ENCODE measurements at regions not wholly inside any gene's neighbourhood (a gene's known extent, or its start where the extent isn't known, plus 50 kb on each side); places are given as distances from the start of the nearest gene placed in this dataset.
"Not testable (repeated sequence)": the region's sequence is repeated elsewhere in the genome, so short reads cannot be mapped to it uniquely, and the experiment has no call there.

DNA sequence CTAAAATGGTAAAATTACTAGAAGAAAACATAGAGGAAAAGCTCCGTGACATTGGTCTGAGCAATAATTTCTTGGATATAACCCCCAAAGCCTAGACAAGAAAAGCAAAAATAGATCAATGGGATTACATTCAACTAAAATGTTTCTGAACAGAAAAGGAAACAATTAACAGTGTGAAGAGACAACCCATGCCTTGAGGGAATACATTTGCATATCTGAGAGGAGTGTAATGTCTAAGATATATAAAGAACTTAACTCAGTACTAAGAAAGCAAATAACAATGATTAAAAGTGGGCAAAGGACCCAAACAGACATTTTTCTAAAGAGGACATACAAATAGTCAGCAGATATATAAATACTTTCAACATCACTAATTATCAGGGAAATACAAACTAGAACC lies 206.2 kb downstream of the VAPA start:
- no peak for DNase-seq (ENCODE audit: low read depth in 2 of 2)

DNA sequence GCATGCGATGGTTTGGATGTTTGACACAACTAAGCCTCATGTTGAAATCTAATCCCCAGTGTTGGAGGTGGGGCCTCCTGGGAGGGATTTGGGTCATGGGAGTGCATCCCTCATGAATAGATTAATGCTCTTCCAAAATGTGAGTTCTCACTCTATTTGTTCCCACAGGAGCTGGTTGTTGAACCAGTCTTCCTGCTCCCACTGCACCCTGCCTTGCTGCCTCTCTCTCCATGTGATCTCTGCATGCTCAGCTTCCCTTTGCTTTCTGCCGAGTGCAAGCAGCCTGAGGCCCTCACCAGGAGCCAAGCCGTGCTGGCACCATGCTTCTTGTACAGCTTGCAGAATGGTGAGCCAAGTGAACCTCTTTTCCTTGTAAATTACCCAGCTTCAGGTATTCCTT lies 206.8 kb downstream of the VAPA start:
- DNase-seq (ENCODE audit: low read depth in 2 of 2): no peak

DNA sequence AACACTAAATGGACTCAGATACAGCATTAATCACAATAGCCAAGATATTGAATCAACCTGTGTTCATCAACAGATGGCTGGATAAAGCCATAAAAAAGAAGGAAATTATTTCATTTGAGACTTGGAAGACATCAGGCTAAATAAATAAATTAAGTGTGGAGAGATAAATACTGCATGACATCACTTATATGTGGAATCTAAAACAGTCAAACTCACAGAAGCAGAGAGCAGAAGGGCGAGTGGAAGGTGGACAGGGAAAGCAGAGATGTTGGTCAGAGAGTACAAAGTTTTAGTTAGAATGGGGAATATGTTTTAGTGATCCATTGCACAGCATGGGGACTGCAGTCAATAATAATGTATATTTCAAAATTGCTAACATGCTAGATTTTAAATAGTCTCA lies 207.2 kb downstream of the VAPA start:
- DNase-seq (ENCODE audit: low read depth in 2 of 2): no peak

DNA sequence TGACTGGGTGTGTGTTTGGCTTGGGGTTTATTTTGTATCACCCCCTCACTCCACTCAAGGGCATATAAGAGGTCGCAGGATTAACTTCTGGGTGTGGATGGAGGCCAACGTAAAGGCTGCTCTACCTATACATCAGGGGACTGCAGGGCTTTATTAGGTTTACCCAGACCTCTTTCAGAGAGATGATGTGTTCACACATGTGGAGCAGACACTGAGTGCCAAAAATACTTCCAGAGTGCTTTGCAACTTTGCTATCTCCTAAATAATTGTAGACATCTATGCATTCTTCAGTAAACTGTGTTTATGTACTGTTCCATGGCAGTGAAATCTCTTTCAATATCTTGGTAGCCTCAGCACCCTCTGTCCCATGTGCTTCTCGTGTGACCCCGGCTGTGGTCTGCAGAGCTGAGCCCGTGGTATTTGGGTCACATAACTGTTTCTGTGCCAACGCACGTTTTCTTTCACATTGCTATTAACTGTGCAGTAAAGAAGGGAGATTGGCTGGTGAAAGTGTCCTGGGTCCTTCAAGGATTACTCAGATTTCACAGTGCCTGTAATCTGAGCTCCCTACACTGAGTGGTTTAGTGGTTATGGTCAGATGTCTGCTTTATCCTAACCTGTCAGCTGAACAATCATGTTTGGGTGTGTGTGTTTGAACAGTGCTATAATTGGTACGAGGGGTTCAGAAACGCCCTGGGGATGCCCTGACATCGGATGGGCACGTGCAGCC lies 208.1 kb downstream of the VAPA start:
- DNase-seq (ENCODE audit: low read depth in 2 of 2): no peak

DNA sequence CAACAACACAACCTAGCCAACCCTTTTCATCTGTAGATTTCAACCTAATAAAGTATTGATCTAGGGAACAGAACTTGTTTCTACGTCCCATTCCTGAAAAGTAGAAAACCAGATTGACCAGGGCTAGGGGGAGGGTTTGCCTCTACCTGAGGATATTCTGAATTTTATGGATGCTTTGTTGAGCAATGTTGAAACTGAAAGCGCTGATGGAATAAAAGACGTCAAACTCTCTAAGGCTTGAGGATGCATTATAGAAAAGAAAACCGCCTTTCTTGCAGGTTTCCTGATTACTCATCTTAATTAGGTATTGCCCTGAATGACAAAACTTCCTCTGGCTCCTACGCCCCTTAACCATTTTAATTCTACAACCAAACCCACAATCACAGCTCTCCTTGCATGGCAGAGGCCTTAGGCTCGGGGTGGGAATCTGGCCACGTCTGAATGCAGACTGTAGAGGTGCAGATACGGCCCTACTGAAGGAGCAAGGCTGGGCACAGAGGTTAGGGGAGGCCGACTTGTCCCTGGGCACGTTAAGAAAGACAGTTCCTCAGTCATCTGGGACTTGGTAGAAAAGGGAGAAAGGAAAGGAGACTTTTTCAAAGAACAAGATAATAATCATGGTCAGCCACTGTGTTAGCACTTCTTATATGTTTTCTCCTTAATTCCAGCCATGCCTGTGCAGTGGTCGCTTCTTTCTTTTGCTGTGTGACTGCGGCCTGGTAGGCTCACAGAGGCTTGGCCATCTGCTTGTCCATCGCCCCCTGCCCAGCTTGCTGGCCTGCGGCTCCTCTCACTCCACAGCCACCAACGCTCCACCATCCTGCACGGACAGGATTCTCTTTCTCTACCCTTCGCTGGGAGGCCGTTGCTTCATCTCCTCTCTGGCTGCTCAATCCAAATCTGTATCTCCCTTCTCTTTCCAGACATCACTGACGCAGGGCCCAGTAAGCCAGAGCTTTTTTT lies 209.5 kb downstream of the VAPA start:
- no peak for DNase-seq (ENCODE audit: low read depth in 2 of 2)

DNA sequence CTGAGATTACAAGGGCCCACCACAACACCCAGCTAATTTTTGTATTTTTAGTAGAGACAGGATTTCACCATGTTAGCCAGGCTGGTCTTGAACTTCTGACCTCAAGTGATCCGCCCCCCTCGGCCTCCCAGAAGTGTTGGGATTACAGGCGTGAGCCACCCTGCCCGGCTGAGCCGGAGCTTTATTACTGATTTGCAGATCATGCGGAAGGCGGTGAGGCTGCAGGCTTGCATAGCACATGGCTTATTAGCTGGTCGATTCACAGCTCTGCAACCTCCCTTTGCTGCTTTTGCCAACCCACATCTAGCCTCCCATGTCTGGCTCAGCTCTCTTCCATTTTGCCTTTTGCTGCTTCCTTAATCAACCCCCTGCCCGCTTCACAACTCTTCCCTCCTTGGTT lies 210.3 kb downstream of the VAPA start:
- DNase-seq (ENCODE audit: low read depth in 2 of 2): no peak

DNA sequence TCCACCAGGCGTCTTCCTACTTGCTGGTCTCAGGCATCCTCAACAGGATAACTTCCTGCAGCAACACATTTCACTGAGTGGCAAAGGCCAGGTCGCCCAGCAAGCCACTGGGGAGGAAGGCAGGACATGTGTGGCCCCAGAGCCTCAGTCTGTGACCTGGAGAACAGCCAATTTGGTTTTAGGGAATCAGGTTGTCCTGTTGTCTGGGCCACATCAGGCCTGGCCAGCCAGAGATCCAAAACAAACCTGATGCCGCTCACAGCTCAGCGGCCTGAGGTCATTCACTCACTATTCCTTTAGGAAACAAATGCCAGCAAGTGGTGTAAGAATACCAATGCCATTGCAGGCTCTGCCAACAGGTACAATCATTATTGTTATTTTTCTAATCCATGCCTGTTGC lies 210.7 kb downstream of the VAPA start:
- no peak for DNase-seq (ENCODE audit: low read depth in 2 of 2)

DNA sequence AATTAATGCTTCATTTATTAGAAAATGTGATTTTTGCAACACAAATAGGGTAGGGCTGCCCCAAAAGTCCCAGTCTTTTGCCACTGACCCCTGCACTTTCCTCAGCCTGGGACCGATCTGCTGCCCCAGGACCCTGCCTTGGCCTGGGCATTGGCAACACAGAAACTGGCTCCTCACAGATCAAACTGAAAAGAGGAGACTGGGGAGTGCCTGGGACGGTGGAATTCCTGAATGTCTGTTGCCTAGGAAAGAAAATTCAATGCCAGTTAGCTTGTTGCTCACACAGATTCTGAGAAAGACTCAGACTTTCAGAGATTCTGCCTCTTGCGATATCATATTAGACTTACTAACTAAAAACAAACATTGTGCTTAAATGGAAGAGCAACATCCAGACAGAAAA lies 211.2 kb downstream of the VAPA start:
- no peak for DNase-seq (ENCODE audit: low read depth in 2 of 2)

DNA sequence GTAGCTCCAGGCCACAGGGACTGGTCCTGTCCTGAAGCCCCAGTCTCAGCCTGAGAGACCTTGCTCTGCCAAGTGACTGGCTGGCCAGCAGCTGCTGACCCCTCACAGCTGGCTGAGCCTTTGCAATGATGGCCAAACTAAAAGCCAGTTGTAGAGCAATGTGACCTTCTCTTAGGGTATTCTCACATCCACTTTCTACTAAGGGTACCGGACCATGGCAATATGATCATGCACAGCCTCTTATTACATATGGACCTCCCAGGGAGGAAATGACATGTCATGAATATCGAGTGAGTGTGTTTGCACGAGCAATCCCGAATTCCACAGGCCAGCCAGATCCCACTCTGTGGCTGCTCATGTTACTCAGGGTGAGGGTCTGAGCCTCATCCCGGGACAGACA lies 213.9 kb downstream of the VAPA start:
- no peak for DNase-seq (ENCODE audit: low read depth in 2 of 2)

DNA sequence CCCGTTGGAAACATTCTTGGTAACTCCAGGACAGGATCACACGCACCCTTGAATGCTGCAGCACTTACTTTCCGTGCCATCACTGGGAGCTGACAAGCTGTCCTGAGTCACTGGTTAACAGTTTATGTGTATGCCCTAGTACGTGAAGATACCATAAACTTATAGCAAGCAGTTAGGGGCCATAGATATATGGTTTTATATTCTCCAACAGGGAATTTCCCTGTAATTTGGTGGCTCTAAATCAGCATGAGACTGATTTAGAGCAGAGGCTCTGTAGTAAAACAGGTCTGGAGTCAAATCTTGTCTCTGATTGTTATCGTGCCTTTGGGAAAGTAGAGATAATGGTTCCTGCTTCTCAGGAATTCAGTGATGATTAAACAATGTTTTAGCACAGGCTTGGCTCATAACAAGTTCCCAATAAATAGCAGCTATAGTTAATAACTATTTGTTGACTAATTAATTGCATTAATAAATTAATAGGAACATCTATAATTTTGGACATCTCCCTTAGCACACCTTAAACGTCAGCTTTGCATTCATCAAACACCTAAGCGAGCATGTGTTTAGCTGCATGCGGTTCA lies 215.2 kb downstream of the VAPA start:
- DNase-seq (ENCODE audit: low read depth in 2 of 2): no peak

DNA sequence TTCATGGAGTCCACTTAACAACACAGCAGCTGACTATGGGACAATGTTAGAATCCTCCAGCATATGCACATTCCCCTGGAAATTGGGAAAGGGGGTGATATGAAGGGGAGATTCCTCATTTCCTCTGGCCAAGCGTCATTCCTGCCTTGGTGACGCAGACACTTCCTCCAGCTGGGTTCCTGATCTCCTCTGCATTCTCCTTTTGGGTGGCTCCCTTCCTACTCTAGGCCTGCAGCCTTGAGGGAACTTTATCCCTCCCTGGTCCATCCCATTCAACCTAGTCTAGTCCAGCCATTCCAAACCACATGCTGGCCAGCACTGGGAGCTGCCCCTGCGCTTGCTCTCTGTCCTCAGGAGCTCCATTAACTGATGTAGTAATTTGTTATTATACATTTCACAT lies 216.8 kb downstream of the VAPA start:
- no peak for DNase-seq (ENCODE audit: low read depth in 2 of 2)

DNA sequence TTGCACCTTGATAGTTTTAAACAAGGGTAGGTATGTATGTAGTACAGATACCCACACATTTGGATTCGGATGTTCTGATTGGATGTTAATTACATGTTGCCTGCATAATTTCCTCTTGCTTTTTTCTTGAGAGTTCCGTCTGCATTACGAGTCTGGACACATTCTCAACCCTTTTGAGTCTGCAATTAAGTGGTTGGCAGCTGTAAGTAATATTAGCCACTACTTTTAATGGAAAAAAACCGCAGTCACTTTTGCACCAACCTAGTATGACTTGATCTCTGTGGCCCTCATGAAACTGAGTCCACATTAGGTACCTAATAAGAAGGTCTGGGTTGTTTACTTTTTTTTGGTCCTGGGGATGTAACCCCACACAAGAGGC lies 217.3 kb downstream of the VAPA start:
- no peak for DNase-seq (ENCODE audit: low read depth in 2 of 2)

DNA sequence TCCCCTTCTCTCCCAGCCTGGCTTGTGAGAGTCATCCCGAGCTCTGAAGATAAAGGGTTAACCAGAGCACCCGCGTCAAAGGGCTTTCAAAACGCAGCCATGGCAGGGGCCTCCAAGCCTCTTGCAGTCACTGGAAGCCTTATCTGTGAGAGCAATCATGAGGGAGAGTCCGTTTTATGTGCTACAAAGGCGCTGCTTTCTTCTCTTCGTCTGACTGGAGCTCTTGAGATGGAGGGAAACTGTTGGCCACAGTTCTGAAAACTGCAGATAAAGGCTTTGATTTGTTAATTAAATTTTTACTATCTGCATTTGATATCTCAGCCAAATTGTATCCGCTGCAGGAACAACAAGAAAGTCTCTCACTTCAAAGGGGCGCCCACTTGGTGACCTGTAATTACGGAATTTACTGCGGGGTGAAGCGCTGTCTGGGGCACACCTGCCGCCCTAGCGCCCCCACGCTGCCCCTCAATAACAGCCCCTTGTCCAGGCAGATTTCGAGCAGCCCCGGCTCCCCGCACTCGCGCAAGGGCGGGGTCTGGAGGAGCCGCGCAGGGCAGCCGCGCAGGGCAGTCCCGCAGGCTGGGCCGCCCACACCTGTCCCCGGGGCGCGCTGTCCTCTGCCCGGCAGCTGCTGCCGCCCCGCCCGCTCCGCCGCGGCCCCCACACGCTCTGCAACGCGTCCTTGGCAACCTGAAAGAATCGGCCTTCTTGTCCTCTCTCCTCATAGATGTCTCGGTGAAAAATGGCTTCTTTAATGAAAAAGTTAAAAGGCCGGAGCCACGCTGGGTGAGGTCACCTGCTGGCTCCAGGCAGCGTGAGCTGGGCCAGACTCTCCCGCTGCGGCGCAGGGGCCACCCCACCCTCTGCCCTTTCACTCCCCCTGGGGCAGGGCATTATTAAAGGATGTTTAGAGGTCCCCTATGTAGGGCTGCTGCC lies 217.9 kb downstream of the VAPA start:
- DNase-seq (ENCODE audit: low read depth in 2 of 2): no peak

DNA sequence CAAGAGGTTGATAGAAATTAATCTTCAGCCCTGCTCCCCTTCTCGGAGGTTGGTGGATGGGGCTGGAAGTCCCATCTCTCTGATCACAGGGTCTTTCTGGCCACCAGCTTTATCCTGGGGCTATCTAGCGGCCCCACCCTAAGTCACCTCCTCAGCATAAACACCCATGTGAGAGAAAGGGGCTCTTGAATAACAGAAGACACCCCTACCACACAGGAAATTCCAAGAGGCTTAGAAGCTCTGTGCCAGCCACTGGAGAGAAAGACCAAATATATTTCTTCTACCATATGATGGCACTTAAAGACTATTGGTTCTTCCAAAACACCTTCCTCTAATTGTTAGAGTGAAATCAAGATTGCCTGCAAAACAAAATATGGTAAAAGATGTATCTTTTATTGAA lies 219.7 kb downstream of the VAPA start:
- no peak for DNase-seq (ENCODE audit: low read depth in 2 of 2)

DNA sequence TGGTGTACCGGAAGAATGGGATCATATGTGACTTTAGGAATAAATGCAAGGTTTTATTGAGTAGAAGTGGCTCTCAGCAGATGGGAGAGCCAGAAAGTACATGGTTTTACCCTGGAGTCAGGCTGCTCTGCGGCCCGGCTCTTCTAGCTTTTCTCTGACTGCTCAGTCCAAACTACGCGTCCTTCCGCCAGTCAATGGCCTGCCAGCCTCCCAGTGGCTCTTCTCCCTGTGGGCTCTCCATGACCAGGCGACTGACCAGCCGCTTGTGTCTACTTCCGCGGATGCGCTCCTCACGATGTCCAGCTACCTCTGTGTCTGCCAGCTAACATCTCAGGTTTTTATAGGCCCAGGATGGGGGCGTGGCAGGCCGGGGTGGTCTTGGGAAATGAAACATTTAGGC lies 220.4 kb downstream of the VAPA start:
- DNase-seq (ENCODE audit: low read depth in 2 of 2): no peak

DNA sequence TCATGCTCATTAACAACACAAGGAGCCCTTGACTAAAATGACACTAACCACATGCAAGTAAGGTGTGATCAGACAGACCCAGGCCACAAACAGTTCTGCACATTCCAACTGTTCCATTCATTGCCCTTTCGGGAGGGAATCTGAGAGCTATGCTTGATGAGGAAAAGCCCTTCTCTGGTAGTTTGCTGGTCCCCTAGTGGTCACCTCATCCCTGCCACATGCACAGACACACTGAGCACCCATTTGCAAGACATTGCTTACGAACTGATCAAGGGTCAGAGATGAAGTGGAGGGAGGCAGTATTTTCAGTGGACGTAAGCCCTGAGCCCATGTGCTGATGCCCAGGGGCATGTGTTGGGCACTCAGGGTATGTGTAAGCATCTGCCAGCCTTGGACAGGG lies 220.9 kb downstream of the VAPA start:
- not testable (repeated sequence) for DNase-seq (ENCODE audit: low read depth in 2 of 2)

DNA sequence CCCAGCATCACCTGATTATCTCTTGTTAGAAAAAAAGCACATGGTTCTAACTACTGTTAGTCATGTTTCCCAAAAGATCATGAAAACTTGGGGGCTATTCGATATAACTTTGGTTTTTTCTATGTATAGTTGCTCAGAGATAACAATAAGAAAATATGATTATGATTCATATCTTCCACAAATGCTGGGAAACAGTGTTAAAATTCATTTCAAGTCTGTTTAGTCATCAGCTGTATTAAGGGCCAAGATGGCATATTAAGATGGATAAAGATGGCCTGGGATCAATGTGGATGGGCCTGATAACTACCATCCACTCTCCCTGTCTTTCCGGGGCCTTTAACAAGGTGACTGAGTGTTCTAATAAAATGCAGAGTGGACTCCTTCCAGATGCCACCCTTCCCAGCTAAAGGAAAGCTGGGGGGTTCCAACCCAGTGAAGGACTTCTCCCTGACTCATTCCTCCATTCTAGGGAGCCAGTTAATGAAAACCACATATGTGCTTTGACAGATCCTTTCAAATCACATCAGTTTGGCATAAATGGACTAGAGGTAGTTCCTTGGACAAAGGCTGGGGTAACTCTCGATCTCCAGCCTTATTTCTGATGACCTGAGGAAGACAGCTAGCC lies 221.6 kb downstream of the VAPA start:
- no peak for DNase-seq (ENCODE audit: low read depth in 2 of 2)

DNA sequence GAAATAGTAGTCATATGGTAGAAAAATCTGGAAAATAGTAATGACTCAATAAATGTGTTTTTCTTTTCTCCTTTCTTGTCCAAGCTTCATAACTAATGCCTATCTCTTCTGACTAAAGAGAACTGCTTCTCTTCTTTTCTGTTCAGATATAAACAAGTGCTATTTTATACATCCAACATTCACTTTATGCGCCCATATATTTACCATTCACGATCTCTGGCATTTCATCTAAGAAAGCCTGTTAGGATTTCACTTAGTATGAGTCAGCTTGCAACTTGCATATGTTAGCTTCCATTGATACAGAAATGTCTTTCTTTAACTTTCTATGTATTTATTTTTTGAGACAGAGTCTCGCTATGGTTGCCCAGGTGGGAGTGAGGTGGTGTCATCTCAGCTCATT lies 224.9 kb downstream of the VAPA start:
- no peak for DNase-seq (ENCODE audit: low read depth in 2 of 2)

DNA sequence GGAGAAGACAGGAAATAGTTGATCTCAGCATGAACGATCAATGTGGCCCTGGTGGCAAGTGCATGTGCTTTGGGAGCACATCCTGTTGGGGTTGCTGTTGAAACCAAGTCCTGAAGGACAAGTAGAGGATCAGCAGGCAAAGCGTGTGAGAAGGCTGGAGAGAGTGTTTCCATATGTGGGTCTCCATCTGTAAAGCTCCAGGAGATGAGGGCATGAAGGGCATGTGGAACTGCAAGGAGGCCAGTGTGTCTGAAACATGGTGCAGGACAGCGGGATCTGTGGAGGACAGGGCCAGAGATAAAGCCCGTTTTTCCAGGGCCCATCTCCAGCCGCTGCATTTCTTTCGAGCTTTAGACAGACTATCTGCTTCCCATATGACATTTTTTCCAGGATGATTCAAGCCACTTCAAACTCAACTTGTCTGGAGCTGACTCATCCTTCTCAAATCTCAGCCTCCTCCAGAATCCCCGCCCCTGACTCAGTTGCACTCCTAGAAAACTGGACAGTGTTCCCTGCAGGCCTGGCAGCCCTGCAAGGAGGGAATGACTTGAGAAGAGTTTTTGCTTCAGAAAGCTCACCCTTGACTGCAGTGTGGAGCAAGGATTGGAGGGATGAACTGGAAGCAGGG lies 226.1 kb downstream of the VAPA start:
- DNase-seq (ENCODE audit: low read depth in 2 of 2): no peak

DNA sequence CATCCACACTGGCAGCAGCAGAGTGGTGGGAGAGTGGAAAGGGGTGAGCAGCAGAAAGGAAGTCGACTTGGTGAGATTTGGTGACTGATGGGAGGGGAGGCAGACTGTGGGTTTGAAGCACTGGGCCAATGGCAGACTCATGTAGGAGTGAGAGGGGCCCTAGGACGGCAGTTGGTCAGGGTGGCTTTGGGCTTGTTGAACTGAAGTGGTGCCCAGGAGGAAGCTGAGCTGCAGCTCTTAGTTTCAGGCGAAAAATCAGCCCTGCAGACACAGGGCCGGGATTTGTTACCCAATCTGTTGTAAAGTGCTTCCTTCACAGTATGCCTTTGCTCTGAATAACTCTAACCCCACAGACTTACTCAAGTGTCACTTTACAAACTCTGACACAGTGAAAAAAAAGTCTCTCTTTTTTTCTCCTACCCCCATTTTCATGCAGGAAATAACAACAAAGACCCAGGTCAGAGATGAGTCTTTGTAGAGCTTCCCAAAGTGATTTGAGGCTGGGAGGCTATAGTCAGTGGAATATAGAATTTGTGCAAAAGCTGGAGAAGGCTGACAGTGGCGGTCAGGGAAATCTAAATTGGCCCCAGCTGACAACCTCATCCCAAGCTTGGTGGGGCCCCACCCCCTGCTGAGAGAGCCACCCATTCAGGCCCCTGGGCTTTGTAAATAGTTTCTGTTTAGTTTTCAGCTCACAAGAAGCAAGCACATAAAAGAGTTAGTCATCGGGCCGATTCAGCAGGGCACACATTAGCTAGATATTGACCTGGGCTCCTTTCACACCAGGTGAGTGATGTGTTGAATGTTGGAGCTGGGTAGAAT lies 226.9 kb downstream of the VAPA start:
- DNase-seq (ENCODE audit: low read depth in 2 of 2): no peak
